ENCODE measurements at regions not wholly inside any gene's neighbourhood (a gene's known extent, or its start where the extent isn't known, plus 50 kb on each side); places are given as distances from the start of the nearest gene placed in this dataset.

GRCh38 chr6:170483413-170483812, 69.7 kb downstream of the PSMB1 start:
- no peak for TF ChIP-seq CTCF (IDR thresholded peaks at IDR 0.05; ENCODE audit: low read depth, low read length)
- no peak for DNase-seq (ENCODE audit: low read depth in 2 of 2)
- H3K4me3 ChIP-seq (replicated peaks in 1 of 2; ENCODE audit: low read depth in 2 of 2, low read length in 2 of 2) = no peak overlapping the region

GRCh38 chr6:170480050-170480692, 72.9 kb downstream of the PSMB1 start:
- DNase-seq (ENCODE audit: low read depth in 2 of 2) = peak; percentile 33 to 59
- H3K4me3 ChIP-seq (replicated peaks in 1 of 2; ENCODE audit: low read depth in 2 of 2, low read length in 2 of 2) = no peak overlapping the region
- peak; percentile 31 for TF ChIP-seq CTCF (IDR thresholded peaks at IDR 0.05; ENCODE audit: low read depth, low read length)

GRCh38 chr6:170476360-170476759, 76.7 kb downstream of the PSMB1 start:
- no peak for DNase-seq (ENCODE audit: low read depth in 2 of 2)
- no peak for TF ChIP-seq CTCF (IDR thresholded peaks at IDR 0.05; ENCODE audit: low read depth, low read length)
- H3K4me3 ChIP-seq (replicated peaks in 1 of 2; ENCODE audit: low read depth in 2 of 2, low read length in 2 of 2) = no peak overlapping the region

- DNase-seq (ENCODE audit: low read depth in 2 of 2) = no peak
- no peak overlapping the region for H3K4me3 ChIP-seq (replicated peaks in 1 of 2; ENCODE audit: low read depth in 2 of 2, low read length in 2 of 2)
- TF ChIP-seq CTCF (IDR thresholded peaks at IDR 0.05; ENCODE audit: low read depth, low read length) = no peak
Measured at GRCh38 chr6:170475118-170475517, 78.0 kb downstream of the PSMB1 start.

- no peak for TF ChIP-seq CTCF (IDR thresholded peaks at IDR 0.05; ENCODE audit: low read depth, low read length)
- no peak overlapping the region for H3K4me3 ChIP-seq (replicated peaks in 1 of 2; ENCODE audit: low read depth in 2 of 2, low read length in 2 of 2)
- DNase-seq (ENCODE audit: low read depth in 2 of 2) = no peak
Measured at GRCh38 chr6:170473801-170474200, 79.3 kb downstream of the PSMB1 start.

- TF ChIP-seq CTCF (IDR thresholded peaks at IDR 0.05; ENCODE audit: low read depth, low read length) = no peak
- DNase-seq (ENCODE audit: low read depth in 2 of 2) = no peak
- H3K4me3 ChIP-seq (replicated peaks in 1 of 2; ENCODE audit: low read depth in 2 of 2, low read length in 2 of 2) = no peak overlapping the region
Measured at GRCh38 chr6:170473301-170473717, 79.8 kb downstream of the PSMB1 start.

- no peak overlapping the region for H3K4me3 ChIP-seq (replicated peaks in 1 of 2; ENCODE audit: low read depth in 2 of 2, low read length in 2 of 2)
- DNase-seq (ENCODE audit: low read depth in 2 of 2) = no peak
- no peak for TF ChIP-seq CTCF (IDR thresholded peaks at IDR 0.05; ENCODE audit: low read depth, low read length)
Measured at GRCh38 chr6:170471491-170471890, 81.6 kb downstream of the PSMB1 start.
